ENCODE measurements at regions not wholly inside any gene's neighbourhood (a gene's known extent, or its start where the extent isn't known, plus 50 kb on each side); places are given as distances from the start of the nearest gene placed in this dataset.

DNA sequence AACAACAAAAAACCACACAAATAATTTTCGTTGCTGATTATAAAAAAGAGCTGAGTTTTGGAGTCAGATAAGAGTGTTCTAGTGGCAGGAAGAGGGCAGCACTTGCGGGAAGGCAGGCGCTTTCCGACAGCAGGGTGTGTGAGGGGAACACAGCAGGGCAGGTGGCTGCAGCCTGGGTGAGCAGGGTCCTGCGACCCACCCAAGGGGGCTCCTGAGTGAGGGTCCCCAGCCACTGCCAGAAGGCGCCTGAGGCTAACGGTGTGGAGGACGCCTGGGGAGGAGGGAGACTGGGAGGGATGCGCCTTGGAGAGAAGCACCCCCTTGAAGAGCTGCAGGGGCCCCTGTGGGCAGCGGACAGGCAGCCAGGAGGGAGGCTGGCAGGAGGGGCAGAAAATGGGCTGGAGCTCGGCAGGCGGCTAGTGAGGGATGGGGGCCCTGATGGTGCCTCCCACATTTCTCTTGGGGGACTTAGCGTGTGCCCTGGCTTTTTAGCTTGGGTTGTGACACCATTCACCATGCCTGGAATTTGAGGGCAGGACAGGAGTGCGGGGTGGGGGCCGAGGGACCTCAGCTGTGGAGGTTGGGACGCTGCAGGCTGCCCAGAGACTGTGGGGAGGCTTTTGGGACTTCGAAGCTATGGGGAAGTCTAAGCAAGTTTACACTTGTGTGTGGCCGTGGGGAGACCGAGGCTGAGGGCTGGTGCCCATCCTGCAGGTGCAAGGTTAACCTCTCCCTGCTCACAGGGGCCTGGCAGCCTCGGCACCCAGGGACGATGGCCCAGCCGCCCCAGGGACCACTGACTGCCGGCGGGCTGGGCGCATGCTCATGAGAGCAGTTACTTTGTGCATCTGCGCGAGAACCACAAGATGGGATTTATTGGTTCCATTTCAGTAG lies 111.4 kb downstream of the SIK1 start:
- no peak for DNase-seq (ENCODE audit: low spot score)

GRCh38 chr21:43313939-43314405 lies 113.0 kb downstream of the SIK1 start:
- peak; percentile 48 for DNase-seq (ENCODE audit: low spot score)
- TF ChIP-seq, protein P1, sequence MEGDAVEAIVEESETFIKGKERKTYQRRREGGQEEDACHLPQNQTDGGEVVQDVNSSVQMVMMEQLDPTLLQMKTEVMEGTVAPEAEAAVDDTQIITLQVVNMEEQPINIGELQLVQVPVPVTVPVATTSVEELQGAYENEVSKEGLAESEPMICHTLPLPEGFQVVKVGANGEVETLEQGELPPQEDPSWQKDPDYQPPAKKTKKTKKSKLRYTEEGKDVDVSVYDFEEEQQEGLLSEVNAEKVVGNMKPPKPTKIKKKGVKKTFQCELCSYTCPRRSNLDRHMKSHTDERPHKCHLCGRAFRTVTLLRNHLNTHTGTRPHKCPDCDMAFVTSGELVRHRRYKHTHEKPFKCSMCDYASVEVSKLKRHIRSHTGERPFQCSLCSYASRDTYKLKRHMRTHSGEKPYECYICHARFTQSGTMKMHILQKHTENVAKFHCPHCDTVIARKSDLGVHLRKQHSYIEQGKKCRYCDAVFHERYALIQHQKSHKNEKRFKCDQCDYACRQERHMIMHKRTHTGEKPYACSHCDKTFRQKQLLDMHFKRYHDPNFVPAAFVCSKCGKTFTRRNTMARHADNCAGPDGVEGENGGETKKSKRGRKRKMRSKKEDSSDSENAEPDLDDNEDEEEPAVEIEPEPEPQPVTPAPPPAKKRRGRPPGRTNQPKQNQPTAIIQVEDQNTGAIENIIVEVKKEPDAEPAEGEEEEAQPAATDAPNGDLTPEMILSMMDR (IDR thresholded peaks at IDR 0.05; ENCODE audit: extremely low read depth, missing control alignments) = no peak

More for the DNA sequence above, 111.4 kb downstream of the SIK1 start:
- TF ChIP-seq, protein P1 (IDR thresholded peaks at IDR 0.05; ENCODE audit: extremely low read depth, missing control alignments) = no peak

DNA sequence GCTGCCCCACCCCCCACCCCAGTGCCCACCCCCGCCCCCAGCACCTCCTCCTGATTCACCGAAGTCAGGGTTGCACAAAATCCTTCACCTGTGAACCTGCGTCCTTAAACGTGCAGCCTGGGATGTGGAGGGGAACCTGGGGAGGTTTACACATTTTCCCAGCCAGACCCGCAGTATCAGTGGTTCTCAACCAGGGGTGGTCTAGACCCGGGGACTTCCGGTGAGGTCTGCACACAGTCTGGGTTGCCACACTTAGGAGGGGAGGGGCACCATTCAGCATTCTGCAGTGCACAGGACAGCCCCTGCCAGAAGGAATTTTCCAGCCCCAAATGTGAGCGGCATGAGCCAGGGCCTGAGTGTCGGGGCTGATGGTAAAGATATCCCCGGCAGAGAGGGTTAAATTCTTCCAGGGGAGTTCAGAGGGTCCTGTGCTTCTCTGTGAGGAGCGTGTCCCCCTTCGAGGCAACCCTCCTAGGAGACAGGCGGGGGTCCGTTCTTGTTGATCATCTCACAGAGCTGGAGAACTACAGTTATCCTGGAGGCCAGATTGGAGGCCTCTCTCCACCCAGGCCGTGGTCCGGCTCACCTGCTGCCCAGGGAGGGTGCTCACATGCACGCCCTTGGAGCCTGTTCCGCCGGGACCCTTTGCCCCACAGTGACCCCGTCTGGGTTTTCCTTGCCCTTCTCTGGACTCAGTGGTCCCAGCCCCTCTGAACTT lies 113.6 kb downstream of the SIK1 start:
- TF ChIP-seq, protein P1 (IDR thresholded peaks at IDR 0.05; ENCODE audit: extremely low read depth, missing control alignments) = no peak
- no peak for DNase-seq (ENCODE audit: low spot score)

DNA sequence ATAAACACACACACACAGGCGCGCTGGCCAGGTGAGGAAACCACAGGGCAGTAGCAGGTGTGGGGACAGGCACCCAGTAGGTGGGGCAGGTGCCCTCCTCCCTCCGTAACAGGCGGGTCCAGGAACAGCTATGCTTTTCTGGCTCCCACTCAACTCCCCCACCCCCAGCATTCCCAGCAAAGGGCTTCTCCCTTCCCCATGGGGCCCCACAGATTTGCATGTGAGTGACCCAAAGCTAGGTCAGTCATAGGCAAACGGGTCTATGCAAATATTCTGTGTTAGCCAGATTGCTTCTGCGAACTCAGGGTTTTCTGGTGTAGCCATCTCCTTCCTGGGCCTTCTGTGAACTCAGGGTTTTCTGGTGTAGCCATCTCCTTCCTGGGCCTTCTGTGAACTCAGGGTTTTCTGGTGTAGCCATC lies 114.2 kb downstream of the SIK1 start:
- DNase-seq (ENCODE audit: low spot score) = peak; percentile 59

DNA sequence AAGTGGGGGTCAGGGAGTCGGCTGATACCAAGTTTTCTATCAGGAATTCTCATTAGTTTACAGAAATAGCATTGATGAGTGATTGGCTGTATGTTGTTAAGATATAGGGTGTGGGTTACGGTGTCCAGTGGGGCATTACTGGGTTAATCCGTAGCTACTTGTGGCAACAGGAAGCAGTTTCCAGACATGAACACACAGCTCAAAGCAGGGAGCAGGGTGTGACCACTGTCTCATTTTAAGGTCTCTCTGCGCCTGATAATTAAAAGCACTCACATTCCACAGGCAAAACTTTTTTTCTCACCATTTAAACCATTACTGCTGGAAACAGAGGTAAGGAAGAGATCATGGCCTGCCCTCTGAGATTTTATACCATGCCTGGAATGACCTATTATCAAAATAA lies 114.9 kb downstream of the SIK1 start:
- no peak for DNase-seq (ENCODE audit: low spot score)
- TF ChIP-seq, protein P1 (IDR thresholded peaks at IDR 0.05; ENCODE audit: extremely low read depth, missing control alignments) = no peak

More for the DNA sequence above, 114.2 kb downstream of the SIK1 start:
- TF ChIP-seq, protein P1 (IDR thresholded peaks at IDR 0.05; ENCODE audit: extremely low read depth, missing control alignments) = no peak

GRCh38 chr21:43311301-43311817 lies 115.6 kb downstream of the SIK1 start:
- DNase-seq (ENCODE audit: low spot score) = no peak
- TF ChIP-seq, protein P1 (IDR thresholded peaks at IDR 0.05; ENCODE audit: extremely low read depth, missing control alignments) = no peak
